Fibroblast of lung (primary cell): ENCODE measurements at regions not wholly inside any gene's neighbourhood (a gene's known extent, or its start where the extent isn't known, plus 50 kb on each side); places are given as distances from the start of the nearest gene placed in this dataset.

ENCODE experiments used
- DNase-seq, 2 donors: peaks; one replicate each; pipeline versions ENCODE4 v3.0.0 to v3.0.0-alpha.2; 2010; ENCODE audit warnings: low read depth in 2 of 2
- H2AFZ ChIP-seq: 2 replicates; pipeline ENCODE4 v1.5.1; 2012; ENCODE audit warnings: low read length, control low read depth, inconsistent platforms
- H3K27ac ChIP-seq: 2 replicates; pipeline ENCODE4 v1.5.1; 2011; ENCODE audit warnings: low read length, control low read depth; ENCODE audit not compliant: insufficient read depth
- H3K27me3 ChIP-seq: 2 replicates; pipeline ENCODE4 v1.5.1; 2011; ENCODE audit warnings: mild to moderate bottlenecking, low read length; ENCODE audit not compliant: control insufficient read depth, insufficient read depth
- H3K36me3 ChIP-seq: 2 replicates; pipeline ENCODE4 v1.5.1; 2011; ENCODE audit warnings: low read length; ENCODE audit not compliant: control insufficient read depth, insufficient read depth
- H3K4me1 ChIP-seq: 2 replicates; pipeline ENCODE4 v1.5.1; 2011; ENCODE audit warnings: low read length; ENCODE audit not compliant: control insufficient read depth, insufficient read depth; ENCODE audit errors: extremely low read depth
- H3K4me2 ChIP-seq: 2 replicates; pipeline ENCODE4 v1.5.1; 2011; ENCODE audit warnings: low read length, control low read depth; ENCODE audit not compliant: insufficient read depth; ENCODE audit errors: extremely low read depth
- H3K4me3 ChIP-seq, 4 experiments: fragments of 200-600 bp in 1 of 4; sonication (generic) in 1 of 4; replicated peaks in 1 of 4; 2 replicates each; pipeline ENCODE4 v1.5.1; 2011 to 2016; ENCODE audit warnings: low read length in 4 of 4, low read depth in 3 of 4, mild to moderate bottlenecking in 3 of 4, control low read depth in 2 of 4, inconsistent platforms in 1 of 4, mixed read lengths in 1 of 4; ENCODE audit not compliant: insufficient read depth in 1 of 4; ENCODE audit errors: control extremely low read depth in 1 of 4
- H3K79me2 ChIP-seq: 2 replicates; pipeline ENCODE4 v1.5.1; 2012; ENCODE audit warnings: mild to moderate bottlenecking, low read length, inconsistent platforms; ENCODE audit not compliant: control insufficient read depth, insufficient read depth
- H3K9ac ChIP-seq: 2 replicates; pipeline ENCODE4 v1.5.1; 2011; ENCODE audit warnings: mild to moderate bottlenecking, low read length, control low read depth; ENCODE audit not compliant: insufficient read depth
- H3K9me3 ChIP-seq: 2 replicates; pipeline ENCODE4 v1.5.1; 2012; ENCODE audit warnings: low read depth, low read length; ENCODE audit not compliant: control insufficient read depth, insufficient read depth
- H4K20me1 ChIP-seq: 2 replicates; pipeline ENCODE4 v1.5.1; 2011; ENCODE audit warnings: low read length; ENCODE audit not compliant: control insufficient read depth, insufficient read depth; ENCODE audit errors: extremely low read depth
- CTCF ChIP-seq, 2 donors: IDR thresholded peaks in 1 of 2; conservative IDR thresholded peaks in 1 of 2; 1 replicate in 1 of 2; 2 replicates in 1 of 2; pipeline ENCODE4 v1.5.1; 2011 to 2012; ENCODE audit warnings: low read length in 2 of 2, control low read depth in 1 of 2, inconsistent platforms in 1 of 2, low read depth in 1 of 2, mild to moderate bottlenecking in 1 of 2
- EZH2 ChIP-seq: IDR thresholded peaks from 2 replicates; pipeline ENCODE4 v1.5.1; 2012; ENCODE audit warnings: low read length, control low read depth, mild to moderate bottlenecking; ENCODE audit errors: missing control alignments

GRCh38 chr6:141641406-141641805 lies 491.3 kb upstream of the GJE1 start:
- H3K9me3 ChIP-seq = no peaks in the 10 kb centered on the region
- H4K20me1 ChIP-seq = no peaks in the 10 kb centered on the region
- no peaks in the 10 kb centered on the region for H3K36me3 ChIP-seq
- TF ChIP-seq CTCF (conservative IDR thresholded peaks at IDR 0.05 in 1 of 2, IDR thresholded peaks at IDR 0.05 in 1 of 2; ENCODE audit: low read depth in 1 of 2, low read length in 2 of 2) (no peak), EZH2 (no peak)
- no peak overlapping the region for H2AFZ ChIP-seq
- H3K27me3 ChIP-seq = no peaks in the 10 kb centered on the region
- no peak overlapping the region for H3K4me2 ChIP-seq
- H3K27ac ChIP-seq = no peak overlapping the region
- H3K79me2 ChIP-seq = no peaks in the 10 kb centered on the region
- H3K4me3 ChIP-seq = no peak overlapping the region
- H3K4me1 ChIP-seq = no peaks in the 10 kb centered on the region
- H3K9ac ChIP-seq = no peak overlapping the region
- peak in 1 of 2 donors; percentile 9 for DNase-seq

GRCh38 chr6:141635621-141636020 lies 497.1 kb upstream of the GJE1 start:
- Histone ChIP-seq H3K36me3 (no peaks in the 10 kb centered on the region), H2AFZ (no peak overlapping the region), H3K27me3 (no peaks in the 10 kb centered on the region), H3K9ac (no peak overlapping the region), H3K4me2 (no peak overlapping the region), H3K9me3 (no peaks in the 10 kb centered on the region), H3K79me2 (no peaks in the 10 kb centered on the region), H3K27ac (no peak overlapping the region), H3K4me1 (no peaks in the 10 kb centered on the region), H4K20me1 (no peaks in the 10 kb centered on the region), H3K4me3 (no peak overlapping the region)
- no peak for TF ChIP-seq EZH2
- DNase-seq = no peak

- Histone ChIP-seq H3K79me2 (no peaks in the 10 kb centered on the region), H3K9ac (no peak overlapping the region), H3K27ac (no peak overlapping the region), H3K36me3 (no peaks in the 10 kb centered on the region), H3K4me1 (no peaks in the 10 kb centered on the region), H3K9me3 (no peaks in the 10 kb centered on the region), H3K4me3 (no peak overlapping the region), H2AFZ (no peak overlapping the region), H3K27me3 (no peaks in the 10 kb centered on the region), H3K4me2 (no peak overlapping the region), H4K20me1 (no peaks in the 10 kb centered on the region)
- no peak for TF ChIP-seq EZH2
- TF ChIP-seq CTCF (conservative IDR thresholded peaks at IDR 0.05 in 1 of 2, IDR thresholded peaks at IDR 0.05 in 1 of 2; ENCODE audit: low read depth in 1 of 2, low read length in 2 of 2) = no peak
- no peak for DNase-seq
Observed at GRCh38 chr6:141634269-141634668, 498.5 kb upstream of the GJE1 start.
